ENCODE measurements at regions not wholly inside any gene's neighbourhood (a gene's known extent, or its start where the extent isn't known, plus 50 kb on each side); places are given as distances from the start of the nearest gene placed in this dataset.
"Not testable (repeated sequence)": the region's sequence is repeated elsewhere in the genome, so short reads cannot be mapped to it uniquely, and the experiment has no call there.

DNA sequence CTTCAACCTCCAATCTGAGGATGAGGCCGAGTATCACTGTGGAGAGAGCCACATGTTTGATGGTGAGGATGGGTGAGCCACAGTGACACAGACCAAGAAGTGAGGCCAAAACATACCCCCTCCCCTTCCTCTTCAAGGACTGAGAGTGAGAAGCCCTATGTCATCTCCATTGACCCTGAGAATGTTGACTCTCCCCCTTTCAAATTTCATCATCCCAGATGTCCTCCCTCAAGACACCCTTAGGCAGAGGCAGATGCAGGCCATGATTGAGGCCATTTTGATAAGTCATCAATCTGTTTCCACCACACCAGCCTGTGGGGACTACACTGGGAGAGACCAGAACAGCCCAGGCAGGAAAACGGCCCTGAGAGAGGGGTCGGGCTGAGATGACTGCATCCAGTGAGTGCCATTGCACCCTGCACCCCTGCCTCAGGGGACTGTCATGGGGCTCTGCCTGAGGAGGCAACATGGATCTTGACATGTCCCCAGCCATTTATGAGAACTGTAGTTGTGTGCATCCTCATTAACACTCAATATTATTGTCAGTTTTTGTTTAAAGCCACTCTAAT, 84.2 kb upstream of the IGLL5 start:
- DNase-seq (ENCODE audit: low read depth) = no peak

DNA sequence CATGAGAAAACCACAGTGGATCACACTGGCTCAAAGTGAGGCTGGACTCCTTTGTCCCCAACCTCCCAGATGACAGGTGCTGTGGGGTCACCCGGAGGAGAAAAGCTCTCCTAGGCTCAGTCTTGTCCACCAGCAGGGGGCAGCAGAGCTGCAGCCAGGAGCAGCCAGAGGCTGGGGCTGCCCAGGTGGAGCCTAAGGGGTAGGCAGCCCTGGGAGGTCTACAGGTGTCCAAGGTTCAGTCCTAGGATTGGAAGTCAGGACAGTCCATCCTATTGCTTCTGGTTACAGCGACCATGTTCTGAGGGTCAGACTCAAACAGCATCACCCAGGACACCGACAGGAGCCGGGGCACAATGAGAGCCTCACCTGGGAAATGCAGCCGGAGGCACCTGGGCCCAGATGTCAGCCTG, 77.6 kb upstream of the IGLL5 start:
- peak; percentile 30 for DNase-seq (ENCODE audit: low read depth)

DNA sequence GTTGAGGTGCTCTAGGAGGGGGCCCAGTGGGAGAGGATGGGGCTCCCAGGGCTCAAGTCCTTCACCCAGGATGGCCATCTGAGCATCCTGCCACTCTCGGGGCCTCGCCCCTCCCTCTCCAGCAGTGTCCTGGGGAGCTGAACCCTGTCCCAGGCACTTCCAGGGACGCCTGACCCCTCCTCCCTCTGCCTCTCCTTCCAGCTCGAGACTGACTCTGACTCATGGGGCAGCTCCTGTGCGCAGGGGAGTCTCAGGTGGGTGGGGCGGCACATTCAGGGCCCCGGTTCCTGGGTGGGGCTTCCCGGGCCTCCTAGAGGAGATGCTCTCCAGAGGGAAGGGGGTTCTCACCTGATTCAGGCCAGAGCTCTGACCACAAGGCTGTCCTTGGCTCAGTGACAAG, 77.1 kb upstream of the IGLL5 start:
- DNase-seq (ENCODE audit: low read depth) = no peak

DNA sequence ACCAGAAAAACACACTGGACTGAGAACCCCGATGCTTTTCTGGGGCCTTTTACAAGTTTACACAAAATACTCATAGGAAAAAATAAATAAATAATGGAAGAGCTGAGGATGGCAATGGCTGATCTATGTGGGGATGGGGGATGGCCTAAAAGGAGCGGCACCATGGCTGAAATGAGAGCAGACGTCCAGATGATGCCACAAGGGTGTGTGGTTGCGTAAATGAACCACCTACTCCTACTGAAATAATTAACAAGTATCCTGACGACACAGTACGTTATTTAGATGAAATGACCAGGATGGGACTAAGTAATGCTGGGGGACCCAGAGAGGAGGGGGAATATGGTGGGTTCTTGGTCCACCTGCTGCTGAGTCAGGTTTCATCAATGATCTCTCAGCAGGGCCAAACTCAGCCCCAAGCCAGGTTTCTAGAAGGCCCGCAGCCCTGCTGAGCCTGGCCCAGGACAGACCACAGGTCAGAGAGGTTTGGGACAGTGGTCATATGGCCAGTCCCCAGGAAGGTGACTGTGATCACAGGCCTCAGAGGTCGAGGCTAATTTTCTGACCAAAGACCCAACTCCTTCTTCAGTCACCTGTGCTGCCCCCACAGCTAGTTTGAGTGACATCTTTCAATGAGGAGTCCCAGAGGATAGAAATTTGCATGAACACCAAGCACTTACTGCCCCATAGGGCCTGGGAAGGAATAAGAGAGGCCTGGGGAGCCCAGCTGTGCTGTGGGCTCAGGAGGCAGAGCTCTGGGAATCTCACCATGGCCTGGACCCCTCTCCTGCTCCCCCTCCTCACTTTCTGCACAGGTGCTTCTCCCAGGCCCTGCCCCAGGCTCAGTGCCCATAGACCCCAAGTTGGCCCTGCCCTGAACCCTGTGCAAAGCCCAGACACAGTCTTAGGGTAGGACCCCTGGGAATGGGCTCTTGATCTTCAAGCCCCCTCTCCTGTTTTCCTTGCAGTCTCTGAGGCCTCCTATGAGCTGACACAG, 76.3 kb upstream of the IGLL5 start:
- no peak for DNase-seq (ENCODE audit: low read depth)

DNA sequence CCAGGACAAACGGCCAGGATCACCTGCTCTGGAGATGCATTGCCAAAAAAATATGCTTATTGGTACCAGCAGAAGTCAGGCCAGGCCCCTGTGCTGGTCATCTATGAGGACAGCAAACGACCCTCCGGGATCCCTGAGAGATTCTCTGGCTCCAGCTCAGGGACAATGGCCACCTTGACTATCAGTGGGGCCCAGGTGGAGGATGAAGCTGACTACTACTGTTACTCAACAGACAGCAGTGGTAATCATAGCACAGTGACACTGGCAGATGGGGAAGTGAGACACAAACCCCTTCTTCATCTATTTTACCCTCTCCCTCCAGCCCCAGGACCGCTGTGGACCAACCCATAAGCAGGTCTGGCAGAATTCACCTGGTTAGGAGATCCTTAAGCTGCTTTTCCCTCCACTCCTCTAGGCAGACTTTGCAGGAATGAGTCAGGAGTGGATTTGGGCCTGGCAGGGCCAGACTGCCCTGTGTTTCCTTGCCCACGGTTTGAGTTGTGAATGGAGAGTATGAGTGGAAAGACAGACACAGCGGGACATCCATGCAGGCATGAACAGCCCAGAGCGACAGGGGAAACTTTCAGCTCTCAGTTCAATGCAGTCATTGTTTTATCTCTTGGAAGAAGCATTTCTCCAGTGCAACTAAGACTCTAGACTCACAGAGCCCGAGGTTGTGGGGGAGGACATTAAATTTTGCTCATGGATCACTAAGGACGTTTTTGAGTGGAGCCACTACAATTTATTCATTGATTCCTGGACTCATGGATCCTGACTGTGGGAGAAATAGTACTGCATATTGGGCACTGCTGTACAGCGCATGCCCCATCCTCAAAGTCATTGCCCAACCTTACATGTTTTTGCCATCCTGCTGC, 75.3 kb upstream of the IGLL5 start:
- no peak for DNase-seq (ENCODE audit: low read depth)

DNA sequence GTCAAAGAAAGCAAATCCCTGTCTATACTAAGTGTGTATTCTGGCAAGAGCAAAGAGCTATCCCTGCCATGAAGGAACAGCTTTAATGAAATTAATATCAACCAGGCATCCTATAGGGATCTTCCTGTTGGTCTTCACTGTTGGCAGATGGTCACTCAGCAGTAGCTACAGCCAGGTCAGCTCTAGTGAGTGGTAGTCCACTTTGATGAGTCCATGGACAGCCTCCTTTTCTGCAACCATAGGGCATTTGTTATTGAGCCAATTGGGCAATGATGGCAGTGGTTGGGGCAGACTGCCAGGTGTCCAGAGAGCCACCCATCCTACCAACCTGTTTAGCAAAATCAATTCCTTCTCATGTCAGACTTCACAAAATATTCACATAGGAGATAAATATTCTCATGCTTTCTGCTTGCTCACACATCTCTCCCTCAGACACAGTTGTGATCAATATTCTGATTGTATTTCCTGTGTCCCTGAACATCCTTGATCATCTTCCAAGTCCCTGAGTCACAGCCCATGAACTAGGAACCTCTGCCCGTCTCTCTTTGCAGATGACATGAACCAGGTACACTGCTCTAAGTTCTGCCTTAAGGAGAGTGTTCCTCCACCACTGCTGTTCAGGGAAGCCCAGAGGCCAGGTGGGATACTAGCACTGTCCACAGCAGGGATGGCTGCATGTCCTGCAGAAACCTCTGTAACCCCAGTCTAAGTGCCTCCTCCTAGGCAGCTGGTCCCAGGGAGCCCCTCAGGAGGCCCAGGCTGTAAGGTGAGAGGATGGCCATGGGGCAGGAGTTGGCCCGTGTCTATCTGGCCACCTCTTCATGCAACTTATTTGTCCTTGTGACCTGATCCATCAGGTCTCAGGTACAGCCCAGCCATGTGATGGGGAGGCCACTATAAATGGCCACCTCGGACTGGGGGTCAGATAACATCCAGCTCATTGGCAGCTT, 74.2 kb upstream of the IGLL5 start:
- DNase-seq (ENCODE audit: low read depth) = no peak

DNA sequence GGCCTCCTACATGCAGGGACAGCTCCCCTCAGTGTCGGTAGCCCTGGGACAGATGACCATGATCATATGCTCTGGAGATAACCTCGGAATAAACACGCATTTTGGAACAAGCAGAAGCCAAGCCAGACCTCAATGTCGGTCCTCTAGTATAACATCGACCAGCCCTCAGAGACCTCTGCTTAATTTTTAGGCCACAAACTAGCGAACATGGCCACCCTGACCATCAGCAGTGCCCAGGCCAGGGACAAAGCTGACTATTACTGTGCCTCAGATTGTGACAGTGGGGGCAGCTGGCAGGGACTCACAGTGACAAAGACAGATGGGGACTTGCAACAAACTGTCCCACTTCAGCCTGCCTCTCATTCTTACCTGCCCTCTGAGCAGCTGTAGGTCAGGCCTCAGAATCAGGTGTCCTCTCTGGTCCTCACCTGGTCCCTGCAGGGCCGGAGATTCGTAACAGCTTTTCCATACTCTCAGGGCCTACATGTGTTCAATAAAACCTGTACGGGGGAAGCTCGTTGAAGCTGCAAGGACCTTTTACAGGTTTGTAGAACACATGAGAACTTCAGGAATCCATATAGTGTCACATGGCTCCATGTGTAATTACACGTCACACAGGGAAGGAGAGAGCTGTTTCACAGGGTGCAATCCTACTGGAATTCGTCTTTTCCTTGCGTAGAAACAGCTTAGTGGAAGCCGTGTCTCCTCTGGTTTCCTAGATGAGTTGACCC, 72.8 kb upstream of the IGLL5 start:
- no peak for DNase-seq (ENCODE audit: low read depth)

DNA sequence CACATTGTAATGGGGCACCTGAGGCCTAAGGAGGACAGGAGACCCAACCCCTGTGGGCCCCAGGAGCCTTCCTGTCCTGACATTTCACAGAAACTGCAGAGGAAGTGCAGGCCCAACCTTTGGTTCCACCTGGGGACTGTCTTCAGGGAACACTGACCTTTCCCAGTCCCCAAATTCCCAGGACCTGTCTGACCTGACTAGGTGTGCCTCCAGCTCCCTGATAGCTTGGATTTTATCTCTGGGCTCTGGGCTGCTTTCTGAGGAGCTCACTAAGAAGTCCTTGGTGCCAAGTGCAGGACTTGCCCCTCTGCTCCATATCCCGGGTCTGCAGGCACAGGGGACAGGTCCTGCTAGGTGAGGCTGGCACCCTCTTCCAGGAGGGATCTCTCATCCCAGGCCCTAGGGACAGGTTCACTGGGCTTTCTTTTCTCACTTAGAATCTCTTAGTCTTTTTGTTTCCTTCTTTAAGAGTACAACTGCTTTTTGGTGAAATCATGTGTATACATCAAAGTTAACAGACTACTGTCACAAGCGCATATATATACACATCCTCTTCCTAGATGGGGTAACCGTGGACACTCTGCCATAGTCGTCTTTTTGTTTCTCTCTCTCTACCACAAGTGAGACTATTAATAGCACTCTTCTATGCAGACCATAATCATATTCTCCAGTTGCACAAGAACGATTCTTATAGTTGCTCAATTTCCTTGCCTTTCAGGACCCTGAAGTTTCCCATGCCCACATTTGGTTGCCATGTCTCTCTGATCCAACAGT, 72.0 kb upstream of the IGLL5 start:
- DNase-seq (ENCODE audit: low read depth) = no peak

DNA sequence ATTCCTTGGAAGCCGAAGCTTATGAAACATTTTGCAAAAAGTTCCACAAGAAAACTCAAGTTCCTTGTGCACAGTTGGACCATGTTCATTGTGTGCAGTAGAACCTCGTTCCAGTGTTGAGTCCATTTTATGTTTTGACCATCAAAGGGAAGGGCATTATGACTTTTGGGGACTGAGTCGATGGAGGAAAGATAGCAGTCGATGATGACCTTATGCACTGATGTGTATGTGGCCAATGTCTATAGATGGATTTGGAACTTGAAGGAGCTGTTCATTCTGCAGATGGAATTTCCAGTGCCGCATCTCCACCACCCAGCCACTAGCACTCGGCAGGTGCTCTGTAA, 71.5 kb upstream of the IGLL5 start:
- no peak for DNase-seq (ENCODE audit: low read depth)

DNA sequence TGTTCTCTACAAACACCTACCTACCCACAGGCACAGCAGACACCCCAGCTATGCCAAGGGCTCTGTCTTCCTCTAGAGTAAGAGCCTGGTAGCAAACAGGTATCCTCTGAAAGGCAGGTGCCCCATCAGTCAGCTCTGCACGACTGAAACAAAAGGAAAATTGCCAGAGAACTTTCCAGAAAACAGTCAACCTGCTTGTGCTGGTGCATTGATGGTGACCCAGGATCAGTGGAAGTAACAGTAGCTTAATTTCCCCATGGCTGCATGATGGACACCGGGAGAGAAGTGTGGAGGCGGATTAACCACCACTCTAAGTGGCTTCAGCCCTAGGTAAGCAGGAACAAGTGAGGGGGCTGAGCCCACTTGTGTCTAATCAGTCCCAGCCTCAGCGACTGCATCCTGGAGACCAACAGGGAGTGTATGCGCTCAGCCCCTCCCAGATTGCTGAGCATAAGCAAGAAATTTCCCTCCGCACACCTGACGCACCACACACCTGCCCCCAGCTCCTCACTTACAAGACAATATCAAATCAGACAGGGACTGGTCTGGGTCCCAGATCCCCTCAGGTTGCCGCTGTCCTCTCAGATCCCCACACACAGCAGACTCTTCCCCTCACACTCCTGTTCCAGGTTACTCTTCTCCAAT, 70.7 kb upstream of the IGLL5 start:
- no peak for DNase-seq (ENCODE audit: low read depth)

DNA sequence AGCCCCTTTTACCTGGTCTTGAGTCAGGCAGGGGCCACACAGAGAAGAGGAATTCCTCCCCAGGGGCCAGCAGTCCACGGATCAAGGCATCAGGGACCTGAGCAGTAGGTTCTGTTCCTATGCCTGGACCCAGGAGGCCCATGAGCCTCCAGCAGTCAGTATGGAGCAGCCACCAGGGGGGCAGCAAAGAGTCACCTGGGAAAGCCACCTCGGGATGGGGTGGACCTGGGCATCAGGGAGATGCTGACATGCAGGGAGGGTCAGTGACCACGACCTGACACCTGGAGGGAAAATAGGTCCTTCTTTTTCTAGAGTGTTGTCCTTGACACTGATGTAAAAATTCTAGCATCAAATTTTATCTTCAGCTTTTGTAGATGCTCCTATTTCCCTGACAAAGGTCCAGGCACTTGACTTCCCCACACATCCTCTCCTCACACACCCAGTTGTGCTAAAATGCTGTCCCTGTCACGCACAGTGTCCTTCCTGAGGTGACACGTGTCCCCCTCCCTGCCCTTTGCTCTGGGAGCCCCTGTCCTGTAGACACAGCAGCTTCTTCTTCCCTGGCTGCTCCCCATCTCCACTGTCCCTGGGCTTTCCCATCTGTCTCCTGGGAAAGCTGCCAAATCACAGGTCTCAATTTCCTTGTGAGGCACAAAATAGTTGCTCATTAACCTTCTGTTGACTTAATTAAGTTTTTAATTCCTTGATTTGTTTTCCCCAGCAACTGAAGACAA, 70.0 kb upstream of the IGLL5 start:
- DNase-seq (ENCODE audit: low read depth) = no peak

DNA sequence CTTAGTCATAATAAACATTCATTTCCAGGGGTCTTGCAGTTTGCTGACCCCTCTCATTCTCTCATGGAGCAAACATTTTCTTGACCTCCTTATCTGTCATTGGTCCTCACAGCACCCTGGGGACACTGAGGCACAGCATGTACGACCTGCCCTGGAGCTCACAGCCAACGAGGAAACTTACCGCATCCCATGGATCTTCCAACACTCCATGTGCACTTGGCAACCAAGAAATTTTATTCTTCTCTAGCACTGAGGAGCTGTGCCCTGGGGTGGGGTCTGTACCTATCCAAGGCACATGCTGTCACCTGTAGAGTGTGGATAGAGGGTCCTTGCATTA, 69.4 kb upstream of the IGLL5 start:
- no peak for DNase-seq (ENCODE audit: low read depth)

DNA sequence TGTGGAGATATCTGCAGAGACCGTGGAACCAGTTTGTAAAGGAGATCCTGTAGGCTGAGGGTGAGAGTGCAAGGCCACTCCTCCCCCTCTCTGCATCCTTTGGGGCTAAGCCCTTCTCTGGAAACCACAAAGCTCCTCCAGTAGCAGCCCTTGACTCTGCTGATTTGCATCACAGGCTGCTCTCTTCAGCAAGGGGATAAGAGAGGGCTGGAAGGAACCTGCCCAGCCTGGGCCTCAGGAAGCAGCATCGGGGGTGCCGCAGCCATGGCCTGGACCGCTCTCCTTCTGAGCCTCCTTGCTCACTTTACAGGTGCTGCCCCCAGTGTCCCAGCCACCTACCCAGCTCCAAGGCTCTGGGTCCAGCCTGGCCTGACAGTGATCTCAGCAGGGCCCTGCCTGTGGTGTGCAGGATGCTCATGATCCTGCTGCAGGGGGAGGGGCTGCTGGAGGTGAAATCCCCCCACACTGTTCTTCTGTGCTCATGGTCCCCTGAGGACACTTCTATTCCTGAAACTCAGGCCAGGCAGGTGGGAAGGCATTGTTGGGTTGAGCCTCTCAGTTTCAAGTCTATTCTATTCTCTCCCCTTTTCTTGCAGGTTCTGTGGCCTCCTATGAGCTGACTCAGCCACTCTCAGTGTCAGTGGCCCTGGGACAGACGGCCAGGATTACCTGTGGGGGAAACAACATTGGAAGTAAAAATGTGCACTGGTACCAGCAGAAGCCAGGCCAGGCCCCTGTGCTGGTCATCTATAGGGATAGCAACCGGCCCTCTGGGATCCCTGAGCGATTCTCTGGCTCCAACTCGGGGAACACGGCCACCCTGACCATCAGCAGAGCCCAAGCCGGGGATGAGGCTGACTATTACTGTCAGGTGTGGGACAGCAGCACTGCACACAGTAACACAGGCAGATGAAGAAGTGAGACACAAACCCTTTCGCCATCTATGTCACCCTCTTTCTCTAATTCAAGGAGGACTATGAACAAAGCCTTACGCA, 68.5 kb upstream of the IGLL5 start:
- no peak for DNase-seq (ENCODE audit: low read depth)

DNA sequence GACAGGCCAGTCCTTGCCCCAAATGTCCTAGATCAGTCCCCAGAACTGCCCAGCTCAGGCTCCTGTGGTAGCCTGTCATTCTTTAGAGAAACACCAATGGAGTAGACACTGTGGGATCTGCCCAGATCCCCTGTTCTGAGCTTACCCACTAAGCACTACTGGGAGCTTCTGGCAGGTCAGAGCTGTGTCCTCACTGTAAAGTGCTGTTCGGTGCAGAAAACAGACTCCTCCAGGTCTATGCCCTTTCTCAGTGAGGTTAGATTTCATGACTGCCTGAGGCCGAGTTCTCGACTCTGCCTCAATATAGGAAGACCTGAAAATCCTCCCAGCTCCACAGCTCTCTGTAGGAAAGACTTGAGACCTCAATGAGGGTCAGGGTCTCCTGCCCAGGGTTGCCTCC, 67.5 kb upstream of the IGLL5 start:
- no peak for DNase-seq (ENCODE audit: low read depth)

DNA sequence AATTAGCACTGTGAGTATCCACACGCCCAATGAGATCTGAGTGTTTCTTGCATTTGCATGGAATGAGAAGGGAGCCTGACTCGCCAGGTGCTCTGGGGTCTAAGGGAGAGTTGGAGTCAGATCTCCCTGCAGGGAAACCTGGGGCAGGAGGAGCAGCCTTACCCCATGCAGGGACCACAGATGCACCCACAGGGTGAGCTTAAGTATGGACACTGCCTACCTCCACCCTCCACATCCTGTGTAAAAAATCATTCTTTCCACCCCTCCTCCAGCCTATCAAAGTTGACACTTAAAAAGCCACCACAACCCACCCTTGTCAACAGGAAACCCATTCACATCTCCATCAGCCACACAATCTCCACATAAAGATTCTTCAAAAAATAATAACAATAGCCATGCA, 67.0 kb upstream of the IGLL5 start:
- DNase-seq (ENCODE audit: low read depth) = no peak

DNA sequence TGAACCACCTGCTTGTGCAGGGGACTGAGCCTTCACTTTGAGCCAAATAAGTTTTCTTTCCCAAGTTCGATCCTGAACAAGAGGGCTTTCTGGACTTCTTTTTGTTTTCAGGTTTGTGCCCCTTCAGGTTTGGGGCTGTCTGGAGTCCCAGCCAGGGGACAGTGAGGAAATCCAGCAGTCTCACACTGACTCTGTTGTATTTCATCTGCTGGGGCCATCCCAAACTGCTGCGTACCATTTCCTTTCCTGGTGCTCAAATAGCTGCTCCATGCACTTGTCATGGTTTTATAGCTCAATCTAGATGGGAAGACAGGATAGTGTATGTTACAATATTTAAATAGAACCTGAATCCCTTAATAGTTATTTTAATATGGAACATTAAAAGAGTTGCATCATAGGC, 66.3 kb upstream of the IGLL5 start:
- DNase-seq (ENCODE audit: low read depth) = no peak

DNA sequence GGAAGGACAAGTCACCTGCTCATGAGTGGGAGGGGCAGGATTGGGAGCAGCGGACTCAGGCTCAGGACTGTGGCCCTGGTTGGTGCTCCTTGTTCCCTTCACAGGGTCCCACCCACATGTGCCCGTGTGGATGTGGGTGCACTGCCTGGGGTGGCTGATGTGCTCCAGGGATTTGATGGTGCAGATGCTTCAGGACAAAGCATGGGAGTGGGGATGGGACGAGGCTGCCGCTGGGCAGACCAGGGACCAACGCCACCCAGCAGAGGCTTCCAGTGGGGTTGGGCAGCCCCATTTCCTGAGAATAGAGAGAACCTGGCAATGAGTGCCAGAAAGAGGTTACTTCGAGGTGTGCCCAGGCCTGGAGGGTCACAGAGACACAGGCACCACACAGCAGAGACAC, 65.5 kb upstream of the IGLL5 start:
- DNase-seq (ENCODE audit: low read depth) = no peak

DNA sequence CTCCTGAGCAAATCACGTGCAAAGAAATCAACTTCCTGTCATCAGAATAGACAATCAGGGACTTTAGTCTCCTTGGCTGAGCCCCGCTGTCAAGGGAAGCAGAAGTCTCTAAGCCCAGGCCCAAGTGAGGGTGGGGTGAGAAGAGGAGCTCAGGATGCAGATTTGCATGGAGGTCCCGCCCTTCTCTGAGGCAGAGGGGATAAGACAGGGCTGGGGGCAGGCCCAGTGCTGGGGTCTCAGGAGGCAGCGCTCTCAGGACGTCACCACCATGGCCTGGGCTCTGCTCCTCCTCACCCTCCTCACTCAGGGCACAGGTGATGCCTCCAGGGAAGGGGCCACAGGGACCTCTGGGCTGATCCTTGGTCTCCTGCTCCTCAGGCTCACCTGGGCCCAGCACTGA, 65.1 kb upstream of the IGLL5 start:
- not testable (repeated sequence) for DNase-seq (ENCODE audit: low read depth)
